ENCODE measurements at regions not wholly inside any gene's neighbourhood (a gene's known extent, or its start where the extent isn't known, plus 50 kb on each side); places are given as distances from the start of the nearest gene placed in this dataset.

DNA sequence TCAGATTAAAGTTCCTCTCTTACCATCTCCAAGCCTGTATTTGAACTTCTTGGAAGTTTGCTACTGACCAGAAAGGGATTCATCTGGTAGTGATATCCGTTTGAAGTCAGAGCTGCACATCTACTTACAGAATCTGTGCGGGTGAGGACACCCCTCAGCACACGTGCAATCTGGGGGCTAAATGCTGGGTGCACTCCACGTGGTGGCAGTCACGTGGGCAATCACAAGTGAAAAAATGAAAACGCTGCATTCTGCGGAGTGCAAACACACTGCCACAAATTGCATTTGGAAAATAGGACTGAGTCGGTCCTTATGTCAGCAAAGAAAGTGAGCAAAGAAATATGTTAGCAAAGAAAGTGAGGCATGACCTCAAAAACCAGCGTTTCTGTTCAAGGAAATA lies 76.1 kb upstream of the GYPC start:
- H3K4me3 ChIP-seq = no peak overlapping the region
- intact Hi-C loops (cut with DNase I; ENCODE audit: low total_unique reads) = no loop called here
- H3K27ac ChIP-seq = no peak overlapping the region
- H3K4me1 ChIP-seq = no peaks in the 10 kb centered on the region
- peaks cover 0 to 7% (median 0%) of the 10 kb centered on the region in 4 donors for H3K9me3 ChIP-seq
- H3K36me3 ChIP-seq = no peaks in the 10 kb centered on the region
- DNase-seq = no peak
- WGBS, 5 donors = 85 to 91% (median 87%) methylated on average over 9 of the region's 9 CpGs
- TF ChIP-seq POLR2AphosphoS5 (IDR thresholded peaks at IDR 0.05) (no peak), POLR2A (IDR thresholded peaks at IDR 0.05) (no peak), EP300 (IDR thresholded peaks at IDR 0.05) (no peak)
- TF ChIP-seq, protein P1, sequence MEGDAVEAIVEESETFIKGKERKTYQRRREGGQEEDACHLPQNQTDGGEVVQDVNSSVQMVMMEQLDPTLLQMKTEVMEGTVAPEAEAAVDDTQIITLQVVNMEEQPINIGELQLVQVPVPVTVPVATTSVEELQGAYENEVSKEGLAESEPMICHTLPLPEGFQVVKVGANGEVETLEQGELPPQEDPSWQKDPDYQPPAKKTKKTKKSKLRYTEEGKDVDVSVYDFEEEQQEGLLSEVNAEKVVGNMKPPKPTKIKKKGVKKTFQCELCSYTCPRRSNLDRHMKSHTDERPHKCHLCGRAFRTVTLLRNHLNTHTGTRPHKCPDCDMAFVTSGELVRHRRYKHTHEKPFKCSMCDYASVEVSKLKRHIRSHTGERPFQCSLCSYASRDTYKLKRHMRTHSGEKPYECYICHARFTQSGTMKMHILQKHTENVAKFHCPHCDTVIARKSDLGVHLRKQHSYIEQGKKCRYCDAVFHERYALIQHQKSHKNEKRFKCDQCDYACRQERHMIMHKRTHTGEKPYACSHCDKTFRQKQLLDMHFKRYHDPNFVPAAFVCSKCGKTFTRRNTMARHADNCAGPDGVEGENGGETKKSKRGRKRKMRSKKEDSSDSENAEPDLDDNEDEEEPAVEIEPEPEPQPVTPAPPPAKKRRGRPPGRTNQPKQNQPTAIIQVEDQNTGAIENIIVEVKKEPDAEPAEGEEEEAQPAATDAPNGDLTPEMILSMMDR (IDR thresholded peaks at IDR 0.05) = no peak
- H3K27me3 ChIP-seq = no peaks in the 10 kb centered on the region

DNA sequence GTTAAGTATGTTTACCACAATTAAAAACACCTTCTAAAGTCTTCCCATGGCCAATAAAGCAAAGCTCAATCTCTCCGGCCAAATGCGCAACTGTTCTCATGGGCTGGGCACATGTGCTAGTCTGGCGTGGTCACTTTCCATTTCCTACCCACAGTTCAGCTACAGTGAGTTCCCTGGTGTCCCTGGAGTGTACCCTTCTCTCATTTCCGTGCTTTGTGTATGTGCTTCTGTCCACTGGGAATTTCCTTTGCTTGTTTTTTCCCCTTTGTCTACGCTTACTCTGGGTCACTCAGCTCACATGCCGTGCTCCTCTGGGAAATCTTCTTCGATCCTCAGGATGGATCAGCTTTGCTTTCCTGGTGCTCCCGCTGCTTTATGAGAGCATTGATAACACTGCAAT lies 69.6 kb upstream of the GYPC start:
- peak in 1 of 2 donors; percentile 16 for DNase-seq
- H3K9me3 ChIP-seq = no peaks in the 10 kb centered on the region
- whole genome bisulfite sequencing, 5 donors = 70 to 83% (median 80%) methylated on average over 8 of the region's 8 CpGs

GRCh38 chr2:126599062-126599461 lies 56.9 kb upstream of the GYPC start:
- Histone ChIP-seq H3K4me1 (no peaks in the 10 kb centered on the region), H3K9me3 (peaks cover 0 to 26% (median 16%) of the 10 kb centered on the region in 4 donors), H3K27ac (no peak overlapping the region), H3K36me3 (no peaks in the 10 kb centered on the region), H3K4me3 (no peak overlapping the region), H3K27me3 (no peaks in the 10 kb centered on the region)
- intact Hi-C loops (cut with DNase I; ENCODE audit: low total_unique reads) = no loop called here
- TF ChIP-seq EP300 (IDR thresholded peaks at IDR 0.05) (no peak), POLR2AphosphoS5 (IDR thresholded peaks at IDR 0.05) (no peak), POLR2A (IDR thresholded peaks at IDR 0.05) (no peak)
- TF ChIP-seq, protein P1 (IDR thresholded peaks at IDR 0.05) = no peak
- 72 to 97% (median 91%) methylated on average over 2 of the region's 2 CpGs for WGBS, 5 donors
- DNase-seq = no peak

More for the DNA sequence above, 69.6 kb upstream of the GYPC start:
- intact Hi-C loops (cut with DNase I; ENCODE audit: low total_unique reads) = no loop called here
- H3K4me1 ChIP-seq = no peaks in the 10 kb centered on the region
- TF ChIP-seq, protein P1 (IDR thresholded peaks at IDR 0.05) = no peak
- no peak for TF ChIP-seq EP300 (IDR thresholded peaks at IDR 0.05)
- TF ChIP-seq POLR2A (IDR thresholded peaks at IDR 0.05) = no peak
- no peak for TF ChIP-seq POLR2AphosphoS5 (IDR thresholded peaks at IDR 0.05)
- H3K4me3 ChIP-seq = no peak overlapping the region
- no peak overlapping the region for H3K27ac ChIP-seq
- no peaks in the 10 kb centered on the region for H3K36me3 ChIP-seq
- H3K27me3 ChIP-seq = no peaks in the 10 kb centered on the region

GRCh38 chr2:126600742-126601141 lies 55.2 kb upstream of the GYPC start:
- 81 to 89% (median 81%) methylated on average over 3 of the region's 3 CpGs for WGBS, 5 donors
- Histone ChIP-seq H3K4me3 (no peak overlapping the region), H3K27me3 (no peaks in the 10 kb centered on the region), H3K27ac (no peak overlapping the region), H3K4me1 (no peaks in the 10 kb centered on the region), H3K9me3 (peaks cover 6 to 42% (median 26%) of the 10 kb centered on the region in 4 donors), H3K36me3 (no peaks in the 10 kb centered on the region)
- TF ChIP-seq EP300 (IDR thresholded peaks at IDR 0.05) = no peak
- TF ChIP-seq, protein P1 (IDR thresholded peaks at IDR 0.05) = no peak
- TF ChIP-seq POLR2A (IDR thresholded peaks at IDR 0.05) = no peak
- no peak for TF ChIP-seq POLR2AphosphoS5 (IDR thresholded peaks at IDR 0.05)
- no peak for DNase-seq
- intact Hi-C loops (cut with DNase I; ENCODE audit: low total_unique reads) = no loop called here

All from stomach (tissue), 8 donors.